SK-N-MC (cell line): ENCODE measurements at regions not wholly inside any gene's neighbourhood (a gene's known extent, or its start where the extent isn't known, plus 50 kb on each side); places are given as distances from the start of the nearest gene placed in this dataset.

Source experiments
- DNase-seq: peaks from one replicate; pipeline ENCODE4 v3.0.0-alpha.2; 2011; ENCODE audit warnings: low read depth, low spot score
- H3K27ac ChIP-seq: fragments of 200-600 bp; sonication (generic); 2 replicates; pipeline ENCODE4 v1.5.1; 2016; ENCODE audit warnings: mixed run types
- H3K36me3 ChIP-seq: fragments of 200-600 bp; sonication (generic); 2 replicates; pipeline ENCODE4 v1.6.1; 2017; ENCODE audit warnings: antibody characterized with exemption, low read length, mixed read lengths; ENCODE audit not compliant: insufficient read depth
- H3K4me3 ChIP-seq: fragments of 200-600 bp; sonication (generic); 2 replicates; pipeline ENCODE4 v1.5.1; 2016
- H3K9ac ChIP-seq: fragments of 200-600 bp; sonication (generic); 2 replicates; pipeline ENCODE4 v1.8.0; 2017; ENCODE audit warnings: mixed run types, mixed read lengths; ENCODE audit not compliant: insufficient read length
- H3K9me3 ChIP-seq: fragments of 200-600 bp; sonication (generic); 2 replicates; pipeline ENCODE4 v1.6.1; 2017; ENCODE audit warnings: low read depth, mild to moderate bottlenecking, antibody characterized with exemption, low read length, moderate library complexity, mixed read lengths
- EZH2 ChIP-seq: fragments of 200-600 bp; sonication (generic); IDR thresholded peaks from one replicate; pipeline ENCODE4 v1.6.1; 2017; ENCODE audit warnings: antibody characterized with exemption
- FOXP2 ChIP-seq: optimal IDR thresholded peaks from 2 replicates; pipeline ENCODE3; 2011; ENCODE audit warnings: mild to moderate bottlenecking, moderate library complexity; ENCODE audit not compliant: insufficient read depth; ENCODE audit errors: extremely low read length, control extremely low read depth
- POLR2AphosphoS5 ChIP-seq: IDR thresholded peaks from 2 replicates; pipeline ENCODE4 v1.6.1; 2012; ENCODE audit warnings: mild to moderate bottlenecking, low read depth, low read length, borderline replicate concordance

- H3K9ac ChIP-seq: no peak overlapping the region
- no peaks in the 10 kb centered on the region for H3K36me3 ChIP-seq
- DNase-seq: no peak
- TF ChIP-seq POLR2AphosphoS5 (no peak), EZH2 (no peak), FOXP2 (no peak)
- no peak overlapping the region for H3K4me3 ChIP-seq
- H3K27ac ChIP-seq: no peak overlapping the region
- no peaks in the 10 kb centered on the region for H3K9me3 ChIP-seq
Measured at GRCh38 chr4:24476282-24476681, 108.1 kb downstream of the DHX15 start.

DNA sequence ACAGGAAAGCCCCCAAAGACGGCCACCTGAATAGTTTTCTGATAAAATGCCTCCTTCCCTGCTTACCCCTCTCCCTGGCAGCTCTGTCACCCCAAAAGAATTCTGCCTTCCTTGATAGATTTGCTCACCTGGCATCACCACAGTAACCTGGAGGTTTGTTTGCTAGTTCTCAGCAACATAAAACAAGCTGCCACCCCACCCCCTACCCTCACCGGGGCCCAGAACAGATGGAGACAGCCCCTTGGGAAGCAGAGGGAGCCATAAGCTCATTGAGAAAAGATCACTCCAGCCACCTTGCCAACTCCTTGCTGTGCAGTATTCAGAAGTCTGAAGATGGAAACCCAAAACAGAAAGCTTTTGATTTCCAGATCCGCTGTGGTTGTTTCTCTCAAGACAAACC, 108.6 kb downstream of the DHX15 start:
- H3K9ac ChIP-seq: no peak overlapping the region
- DNase-seq: no peak
- H3K36me3 ChIP-seq: no peaks in the 10 kb centered on the region
- H3K27ac ChIP-seq: no peak overlapping the region
- no peak for TF ChIP-seq EZH2
- no peak for TF ChIP-seq POLR2AphosphoS5
- H3K9me3 ChIP-seq: no peaks in the 10 kb centered on the region
- H3K4me3 ChIP-seq: no peak overlapping the region

DNA sequence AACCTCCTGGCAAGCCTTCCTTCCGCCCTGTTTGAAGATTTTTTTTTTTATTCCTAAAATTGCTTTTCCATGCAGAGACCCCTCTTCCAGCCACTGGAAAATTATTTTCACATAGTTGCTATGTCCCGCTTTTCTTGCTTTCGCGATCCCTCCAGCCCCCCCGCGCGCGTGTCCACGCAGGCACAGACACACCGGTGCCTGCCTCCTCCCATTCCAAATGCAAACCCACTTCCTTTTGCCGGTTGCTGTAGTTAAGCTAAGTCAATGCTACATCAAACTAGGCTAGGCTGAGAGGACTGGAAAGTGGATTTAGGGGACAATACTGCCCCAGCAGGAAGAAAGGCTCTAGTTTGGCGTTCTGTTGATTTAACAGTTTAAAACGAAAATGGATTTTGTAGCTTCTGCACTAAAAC, 111.0 kb downstream of the DHX15 start:
- H3K9ac ChIP-seq: no peak overlapping the region
- no peak overlapping the region for H3K27ac ChIP-seq
- no peaks in the 10 kb centered on the region for H3K36me3 ChIP-seq
- DNase-seq: no peak
- H3K9me3 ChIP-seq: no peaks in the 10 kb centered on the region
- H3K4me3 ChIP-seq: peak overlapping the region; percentile 79
- TF ChIP-seq FOXP2: no peak
- no peak for TF ChIP-seq EZH2
- TF ChIP-seq POLR2AphosphoS5: no peak

- H3K4me3 ChIP-seq: peak overlapping the region; percentile 79
- no peak overlapping the region for H3K27ac ChIP-seq
- H3K36me3 ChIP-seq: no peaks in the 10 kb centered on the region
- H3K9me3 ChIP-seq: no peaks in the 10 kb centered on the region
- DNase-seq: no peak
- no peak overlapping the region for H3K9ac ChIP-seq
- TF ChIP-seq FOXP2 (no peak), EZH2 (no peak), POLR2AphosphoS5 (no peak)
Measured at GRCh38 chr4:24472514-24473308, 111.6 kb downstream of the DHX15 start.

GRCh38 chr4:24472161-24472510, 112.2 kb downstream of the DHX15 start:
- Histone ChIP-seq H3K36me3 (no peaks in the 10 kb centered on the region), H3K9ac (no peak overlapping the region), H3K27ac (no peak overlapping the region), H3K4me3 (peak overlapping the region; percentile 79), H3K9me3 (no peaks in the 10 kb centered on the region)
- TF ChIP-seq EZH2: no peak
- no peak for TF ChIP-seq FOXP2
- TF ChIP-seq POLR2AphosphoS5: no peak
- no peak for DNase-seq

DNA sequence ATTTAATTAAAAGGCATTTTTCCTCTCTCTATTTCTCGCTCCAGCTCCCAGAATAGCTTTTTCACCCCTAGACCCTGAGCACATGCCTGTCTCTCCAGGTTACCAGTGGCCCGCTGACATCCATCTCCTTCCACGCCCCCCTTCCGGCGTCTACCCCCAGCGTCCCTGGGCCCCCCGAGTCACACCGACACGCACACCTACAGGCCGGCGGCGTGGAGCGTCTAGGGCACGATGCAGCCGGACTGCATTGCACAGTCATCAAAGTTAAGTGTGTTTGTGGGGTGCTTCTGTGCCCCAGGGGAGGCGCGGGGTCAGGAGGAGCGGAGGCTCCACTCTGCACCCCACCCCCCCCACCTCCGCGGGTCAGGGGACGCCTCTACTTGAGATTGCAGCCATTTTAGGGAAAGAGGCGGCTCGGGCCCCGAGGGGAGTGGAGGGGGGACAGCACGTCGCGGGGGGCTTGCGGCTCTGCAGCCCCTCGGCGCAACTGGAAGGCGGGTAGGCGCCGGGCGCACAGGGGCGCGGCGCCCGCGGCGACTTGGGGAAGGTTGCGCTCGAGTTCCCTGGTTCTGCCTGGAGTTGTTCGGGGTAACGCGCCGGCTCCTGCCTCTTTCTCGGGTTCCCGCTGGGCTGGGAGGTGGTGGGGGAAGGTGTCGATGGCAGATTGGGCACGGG, 112.7 kb downstream of the DHX15 start:
- H3K9ac ChIP-seq: no peak overlapping the region
- no peaks in the 10 kb centered on the region for H3K36me3 ChIP-seq
- no peak for TF ChIP-seq EZH2
- TF ChIP-seq FOXP2: no peak
- no peak for TF ChIP-seq POLR2AphosphoS5
- H3K27ac ChIP-seq: no peak overlapping the region
- peak overlapping the region; percentile 79 for H3K4me3 ChIP-seq
- DNase-seq: no peak
- no peaks in the 10 kb centered on the region for H3K9me3 ChIP-seq

- Histone ChIP-seq H3K36me3 (no peaks in the 10 kb centered on the region), H3K4me3 (peak overlapping the region; percentile 79), H3K9ac (no peak overlapping the region), H3K27ac (no peak overlapping the region), H3K9me3 (no peaks in the 10 kb centered on the region)
- no peak for DNase-seq
- TF ChIP-seq POLR2AphosphoS5 (no peak), EZH2 (no peak), FOXP2 (no peak)
Measured at GRCh38 chr4:24470666-24471485, 113.5 kb downstream of the DHX15 start.

- Histone ChIP-seq H3K9ac (no peak overlapping the region), H3K9me3 (no peaks in the 10 kb centered on the region), H3K4me3 (no peak overlapping the region), H3K27ac (no peak overlapping the region), H3K36me3 (no peaks in the 10 kb centered on the region)
- TF ChIP-seq POLR2AphosphoS5: no peak
- TF ChIP-seq EZH2: no peak
- no peak for DNase-seq
Measured at GRCh38 chr4:24468071-24468470, 116.3 kb downstream of the DHX15 start.
